ENCODE measurements at regions not wholly inside any gene's neighbourhood (a gene's known extent, or its start where the extent isn't known, plus 50 kb on each side); places are given as distances from the start of the nearest gene placed in this dataset.

- no peak for TF ChIP-seq CTCF (IDR thresholded peaks at IDR 0.05)
- TF ChIP-seq POLR2A (IDR thresholded peaks at IDR 0.05) = no peak
- TF ChIP-seq EP300 (IDR thresholded peaks at IDR 0.05) = no peak
- TF ChIP-seq POLR2AphosphoS5 (IDR thresholded peaks at IDR 0.05) = no peak
Observed at GRCh38 chr1:177490036-177490639, 319.4 kb downstream of the BRINP2 start.
